ENCODE measurements at regions not wholly inside any gene's neighbourhood (a gene's known extent, or its start where the extent isn't known, plus 50 kb on each side); places are given as distances from the start of the nearest gene placed in this dataset.
"Not testable (repeated sequence)": the region's sequence is repeated elsewhere in the genome, so short reads cannot be mapped to it uniquely, and the experiment has no call there.

- no peaks in the 10 kb centered on the region for H3K36me3 ChIP-seq (ENCODE audit: insufficient read depth, low read length)
- CTCF ChIA-PET, result no interaction called here
- POLR2A ChIA-PET, result no interaction called here
- H3K27me3 ChIP-seq (ENCODE audit: control insufficient read depth in 1 of 2, insufficient read depth in 2 of 2, low read length in 2 of 2), result no peaks in the 10 kb centered on the region
- no peak for TF ChIP-seq CTCF (IDR thresholded peaks at IDR 0.05)
- Mint-ChIP-seq H3K27me3 (no peaks in the 10 kb centered on the region), H3K9me3 (peaks cover 5% of the 10 kb centered on the region), H3K4me1 (ENCODE audit: low read depth) (no peaks in the 10 kb centered on the region), H3K4me3 (no peak overlapping the region), H3K27ac (no peak overlapping the region), H3K36me3 (ENCODE audit: low read depth) (no peaks in the 10 kb centered on the region)
- no peak overlapping the region for H3K4me3 ChIP-seq (ENCODE audit: low read length)
- intact Hi-C loops (cut with DNase I, micrococcal nuclease), result no loop called here
- no peaks in the 10 kb centered on the region for H3K9me3 ChIP-seq (ENCODE audit: control insufficient read depth in 1 of 2, insufficient read depth in 1 of 2, low read length in 2 of 2)
- H3K27ac ChIP-seq (ENCODE audit: low read depth in 1 of 2, low read length in 2 of 2), result no peak overlapping the region
- DNase-seq (no peak), ATAC-seq (ENCODE audit: poor library complexity) (no peak)
- H3K4me1 ChIP-seq (ENCODE audit: insufficient read depth, low read length), result no peaks in the 10 kb centered on the region
Observed at GRCh38 chr5:84438456-84438855, 53.8 kb upstream of the EDIL3 start.

- Histone ChIP-seq H3K4me1 (ENCODE audit: insufficient read depth, low read length) (no peaks in the 10 kb centered on the region), H3K36me3 (ENCODE audit: insufficient read depth, low read length) (no peaks in the 10 kb centered on the region), H3K27ac (ENCODE audit: low read depth in 1 of 2, low read length in 2 of 2) (no peak overlapping the region), H3K9me3 (ENCODE audit: control insufficient read depth in 1 of 2, insufficient read depth in 1 of 2, low read length in 2 of 2) (no peaks in the 10 kb centered on the region), H3K4me3 (ENCODE audit: low read length) (no peak overlapping the region), H3K27me3 (ENCODE audit: control insufficient read depth in 1 of 2, insufficient read depth in 2 of 2, low read length in 2 of 2) (no peaks in the 10 kb centered on the region)
- no peaks in the 10 kb centered on the region for H3K4me1 Mint-ChIP-seq (ENCODE audit: low read depth)
- no peak overlapping the region for H3K4me3 Mint-ChIP-seq
- no peaks in the 10 kb centered on the region for H3K27me3 Mint-ChIP-seq
- intact Hi-C loops (cut with DNase I, micrococcal nuclease), result no loop called here
- no peaks in the 10 kb centered on the region for H3K36me3 Mint-ChIP-seq (ENCODE audit: low read depth)
- TF ChIP-seq CTCF (IDR thresholded peaks at IDR 0.05), result no peak
- H3K27ac Mint-ChIP-seq, result no peak overlapping the region
- no peak for DNase-seq
- peaks cover 5% of the 10 kb centered on the region for H3K9me3 Mint-ChIP-seq
- POLR2A ChIA-PET, result no interaction called here
- CTCF ChIA-PET, result no interaction called here
- ATAC-seq (ENCODE audit: poor library complexity), result no peak
Observed at GRCh38 chr5:84437673-84438315, 53.1 kb upstream of the EDIL3 start.

DNA sequence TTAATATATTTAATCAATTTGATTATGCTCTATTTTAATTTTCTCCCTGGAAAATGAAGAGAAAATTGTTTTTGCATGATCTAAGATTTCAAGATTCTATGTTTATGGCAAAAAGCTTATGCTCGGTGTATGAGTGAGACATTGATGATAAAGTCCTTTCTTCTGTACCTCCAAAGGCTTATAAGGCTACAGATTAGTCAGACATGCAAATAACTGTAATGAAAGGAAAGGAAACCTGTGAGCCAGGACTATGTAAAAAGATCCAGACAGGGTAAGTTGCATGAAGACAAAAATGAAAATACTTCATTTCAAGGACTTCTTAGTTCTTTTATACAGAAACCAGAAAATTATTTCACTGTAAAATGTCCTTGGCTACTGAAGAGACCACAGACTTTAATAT, 52.2 kb upstream of the EDIL3 start:
- no peaks in the 10 kb centered on the region for H3K27me3 ChIP-seq (ENCODE audit: control insufficient read depth in 1 of 2, insufficient read depth in 2 of 2, low read length in 2 of 2)
- TF ChIP-seq CTCF (IDR thresholded peaks at IDR 0.05), result no peak
- ATAC-seq (ENCODE audit: poor library complexity) (no peak), DNase-seq (no peak)
- no peak overlapping the region for H3K4me3 ChIP-seq (ENCODE audit: low read length)
- ChIA-PET CTCF (no interaction called here), POLR2A (no interaction called here)
- H3K4me1 ChIP-seq (ENCODE audit: insufficient read depth, low read length), result no peaks in the 10 kb centered on the region
- H3K27ac ChIP-seq (ENCODE audit: low read depth in 1 of 2, low read length in 2 of 2), result no peak overlapping the region
- Mint-ChIP-seq H3K27ac (no peak overlapping the region), H3K36me3 (ENCODE audit: low read depth) (no peaks in the 10 kb centered on the region), H3K27me3 (no peaks in the 10 kb centered on the region), H3K4me3 (no peak overlapping the region), H3K4me1 (ENCODE audit: low read depth) (no peaks in the 10 kb centered on the region), H3K9me3 (peaks cover 5% of the 10 kb centered on the region)
- no peaks in the 10 kb centered on the region for H3K9me3 ChIP-seq (ENCODE audit: control insufficient read depth in 1 of 2, insufficient read depth in 1 of 2, low read length in 2 of 2)
- H3K36me3 ChIP-seq (ENCODE audit: insufficient read depth, low read length), result no peaks in the 10 kb centered on the region
- intact Hi-C loops (cut with DNase I, micrococcal nuclease), result no loop called here

- H3K9me3 Mint-ChIP-seq; H3K4me3 ChIP-seq (ENCODE audit: low read length); H3K4me1 Mint-ChIP-seq (ENCODE audit: low read depth); ATAC-seq (ENCODE audit: poor library complexity); H3K27me3 Mint-ChIP-seq; H3K4me3 Mint-ChIP-seq; DNase-seq; H3K36me3 Mint-ChIP-seq (ENCODE audit: low read depth); H3K27ac Mint-ChIP-seq; H3K9me3 ChIP-seq (ENCODE audit: control insufficient read depth in 1 of 2, insufficient read depth in 1 of 2, low read length in 2 of 2); intact Hi-C loops (cut with DNase I, micrococcal nuclease); H3K4me1 ChIP-seq (ENCODE audit: insufficient read depth, low read length); H3K36me3 ChIP-seq (ENCODE audit: insufficient read depth, low read length); POLR2A ChIA-PET; H3K27ac ChIP-seq (ENCODE audit: low read depth in 1 of 2, low read length in 2 of 2); CTCF ChIA-PET; H3K27me3 ChIP-seq (ENCODE audit: control insufficient read depth in 1 of 2, insufficient read depth in 2 of 2, low read length in 2 of 2): not testable (repeated sequence)
Observed at GRCh38 chr5:84435861-84436346, 51.2 kb upstream of the EDIL3 start.
